Activated gamma-delta T cell (primary cell): ENCODE measurements at regions not wholly inside any gene's neighbourhood (a gene's known extent, or its start where the extent isn't known, plus 50 kb on each side); places are given as distances from the start of the nearest gene placed in this dataset.
"Not testable (repeated sequence)": the region's sequence is repeated elsewhere in the genome, so short reads cannot be mapped to it uniquely, and the experiment has no call there.

ENCODE experiments used
- DNase-seq: peaks from one replicate; lab custom pipeline; 2025; lab: John Stamatoyannopoulos, UW

- no peak for DNase-seq
Measured at GRCh38 chr2:14064346-14064745, 568.2 kb upstream of the LRATD1 start.

GRCh38 chr2:14072338-14072737, 560.2 kb upstream of the LRATD1 start:
- no peak for DNase-seq

GRCh38 chr2:14074691-14075090, 557.8 kb upstream of the LRATD1 start:
- DNase-seq, result no peak

GRCh38 chr2:14079576-14079975, 552.9 kb upstream of the LRATD1 start:
- DNase-seq, result no peak

- no peak for DNase-seq
Measured at GRCh38 chr2:14081521-14081920, 551.0 kb upstream of the LRATD1 start.

- no peak for DNase-seq
Measured at GRCh38 chr2:14082640-14083039, 549.9 kb upstream of the LRATD1 start.

- no peak for DNase-seq
Measured at GRCh38 chr2:14094592-14094991, 537.9 kb upstream of the LRATD1 start.

GRCh38 chr2:14099101-14099500, 533.4 kb upstream of the LRATD1 start:
- not testable (repeated sequence) for DNase-seq

GRCh38 chr2:14114275-14114674, 518.2 kb upstream of the LRATD1 start:
- no peak for DNase-seq

- DNase-seq, result no peak
Measured at GRCh38 chr2:14120376-14120775, 512.1 kb upstream of the LRATD1 start.

- no peak for DNase-seq
Measured at GRCh38 chr2:14123436-14124103, 508.9 kb upstream of the LRATD1 start.

- DNase-seq, result no peak
Measured at GRCh38 chr2:14125624-14126293, 506.8 kb upstream of the LRATD1 start.

- no peak for DNase-seq
Measured at GRCh38 chr2:14126846-14127245, 505.7 kb upstream of the LRATD1 start.

GRCh38 chr2:14127765-14128164, 504.8 kb upstream of the LRATD1 start:
- no peak for DNase-seq

GRCh38 chr2:14132386-14132785, 500.1 kb upstream of the LRATD1 start:
- no peak for DNase-seq

GRCh38 chr2:14134771-14135170, 497.7 kb upstream of the LRATD1 start:
- DNase-seq, result no peak

- no peak for DNase-seq
Measured at GRCh38 chr2:14136030-14136429, 496.5 kb upstream of the LRATD1 start.

- no peak for DNase-seq
Measured at GRCh38 chr2:14137643-14138042, 494.9 kb upstream of the LRATD1 start.

GRCh38 chr2:14140009-14140550, 492.4 kb upstream of the LRATD1 start:
- DNase-seq, result no peak

- no peak for DNase-seq
Measured at GRCh38 chr2:14143435-14143834, 489.1 kb upstream of the LRATD1 start.

GRCh38 chr2:14148216-14148615, 484.3 kb upstream of the LRATD1 start:
- DNase-seq, result no peak

GRCh38 chr2:14157816-14158215, 474.7 kb upstream of the LRATD1 start:
- DNase-seq, result no peak

GRCh38 chr2:14180333-14180732, 452.2 kb upstream of the LRATD1 start:
- DNase-seq, result no peak
